Head of caudate nucleus (tissue), 42 donors: ENCODE measurements at regions not wholly inside any gene's neighbourhood (a gene's known extent, or its start where the extent isn't known, plus 50 kb on each side); places are given as distances from the start of the nearest gene placed in this dataset.
"Not testable (repeated sequence)": the region's sequence is repeated elsewhere in the genome, so short reads cannot be mapped to it uniquely, and the experiment has no call there.

Source experiments
- DNase-seq, 42 donors: peaks; one replicate each; pipeline versions ENCODE4 v3.0.0 to v3.0.0-alpha.2; 2020 to 2021; ENCODE audit warnings: mixed read lengths in 7 of 42
- intact Hi-C: fragments of 100-400 bp; cut with DNase I; formaldehyde crosslinking; loops from one replicate; pipeline ENCODE4 v1.15.0; 2022

GRCh38 chr5:17031659-17032277 lies 95.7 kb upstream of the MYO10 start:
- DNase-seq, intact Hi-C loops: not testable (repeated sequence)

DNA sequence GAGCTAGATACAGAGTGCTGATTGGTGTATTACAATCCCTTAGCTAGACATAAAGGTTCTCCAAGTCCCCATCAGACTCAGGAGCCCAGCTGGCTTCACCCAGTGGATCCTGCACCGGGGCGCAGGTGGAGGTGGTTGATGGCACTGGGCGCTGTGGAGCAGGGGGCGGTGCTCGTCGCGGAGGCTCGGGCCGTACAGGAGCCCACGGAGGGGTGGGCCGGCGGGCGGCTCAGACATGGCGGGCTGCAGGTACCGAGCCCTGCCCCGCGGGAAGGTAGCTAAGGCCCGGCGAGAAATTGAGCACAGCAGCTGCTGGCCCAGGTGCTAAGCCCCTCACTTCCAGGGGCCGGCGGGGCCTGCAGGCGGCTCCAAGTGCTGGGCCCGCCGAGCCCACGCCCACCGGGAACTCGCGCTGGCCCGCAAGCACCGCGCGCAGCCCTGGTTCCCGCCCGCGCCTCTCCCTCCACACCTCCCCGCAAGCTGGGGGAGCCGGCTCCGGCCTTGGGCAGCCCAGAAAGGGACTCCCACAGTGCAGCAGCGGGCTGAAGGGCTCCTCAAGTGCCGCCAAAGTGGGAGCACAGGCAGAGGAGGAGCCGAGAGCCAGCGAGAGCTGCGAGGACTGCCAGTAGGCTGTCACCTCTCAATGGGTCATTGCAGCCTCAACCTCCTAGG lies 96.4 kb upstream of the MYO10 start:
- intact Hi-C loops = not testable (repeated sequence)

GRCh38 chr5:17034992-17035391 lies 98.9 kb upstream of the MYO10 start:
- DNase-seq, intact Hi-C loops: not testable (repeated sequence)

More for the DNA sequence above, 96.4 kb upstream of the MYO10 start:
- DNase-seq = not testable (repeated sequence)

- DNase-seq = no peak
- intact Hi-C loops = no loop called here
Observed at GRCh38 chr5:17037751-17038150, 101.7 kb upstream of the MYO10 start.

GRCh38 chr5:17039170-17039569 lies 103.1 kb upstream of the MYO10 start:
- DNase-seq = no peak
- intact Hi-C loops = no loop called here

DNA sequence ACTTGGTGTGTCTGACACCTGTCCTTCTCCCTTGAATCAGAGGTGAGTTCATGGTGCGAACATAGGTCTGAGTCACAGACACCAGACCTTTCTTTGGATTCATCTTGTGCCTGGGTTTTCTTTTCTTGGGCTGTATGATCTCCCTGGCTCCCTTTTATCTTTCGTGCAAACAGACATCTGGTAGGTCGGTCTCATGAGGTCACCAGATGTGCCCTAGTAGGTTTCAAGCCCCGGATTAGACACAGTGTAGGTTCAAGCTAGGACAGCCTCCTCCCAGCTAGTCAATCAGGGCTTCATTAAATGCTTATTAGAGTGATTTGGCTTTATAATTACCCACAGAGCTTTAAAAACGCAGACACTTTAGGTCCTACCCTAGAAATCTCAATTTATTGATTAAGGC lies 106.0 kb upstream of the MYO10 start:
- intact Hi-C loops = no loop called here
- no peak for DNase-seq

DNA sequence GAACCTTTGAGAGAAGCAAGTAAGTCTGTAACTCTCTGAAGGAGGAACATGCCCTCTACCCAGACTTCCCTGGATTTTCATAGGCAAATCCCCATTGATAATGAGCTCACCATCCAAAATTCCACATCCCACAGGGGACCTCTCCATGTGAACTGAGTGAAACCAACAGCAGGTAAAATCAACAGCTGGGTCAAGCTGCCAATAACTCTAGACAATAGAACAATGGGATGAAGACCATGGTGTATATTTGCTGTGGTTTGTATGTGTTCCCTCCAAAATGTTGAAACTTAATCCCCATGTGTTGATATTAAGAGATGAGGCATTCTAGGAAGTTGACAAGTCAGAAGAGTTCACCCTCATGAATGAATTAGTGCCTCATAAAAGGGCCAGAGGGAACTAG lies 110.2 kb upstream of the MYO10 start:
- intact Hi-C loops = no loop called here

DNA sequence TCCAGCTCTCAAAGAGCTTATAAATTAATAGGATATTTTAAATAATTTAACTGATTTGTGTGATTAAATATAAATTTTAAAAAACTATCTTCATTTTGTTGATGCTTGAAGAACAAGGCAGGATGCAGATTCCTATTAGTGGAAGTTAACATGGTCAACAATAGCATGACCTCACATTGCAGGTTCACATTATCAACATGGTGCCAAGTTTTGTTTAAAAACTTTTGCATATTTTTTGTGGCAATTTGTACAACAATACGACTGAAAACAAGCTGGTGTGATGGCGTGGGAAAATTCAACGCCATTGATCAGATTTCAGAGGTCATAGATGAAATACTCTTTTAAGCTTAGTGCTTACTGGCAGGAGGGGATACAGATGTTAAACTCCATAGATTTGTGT lies 114.1 kb upstream of the MYO10 start:
- intact Hi-C loops = no loop called here
- DNase-seq = no peak

More for the DNA sequence above, 110.2 kb upstream of the MYO10 start:
- DNase-seq = no peak

DNA sequence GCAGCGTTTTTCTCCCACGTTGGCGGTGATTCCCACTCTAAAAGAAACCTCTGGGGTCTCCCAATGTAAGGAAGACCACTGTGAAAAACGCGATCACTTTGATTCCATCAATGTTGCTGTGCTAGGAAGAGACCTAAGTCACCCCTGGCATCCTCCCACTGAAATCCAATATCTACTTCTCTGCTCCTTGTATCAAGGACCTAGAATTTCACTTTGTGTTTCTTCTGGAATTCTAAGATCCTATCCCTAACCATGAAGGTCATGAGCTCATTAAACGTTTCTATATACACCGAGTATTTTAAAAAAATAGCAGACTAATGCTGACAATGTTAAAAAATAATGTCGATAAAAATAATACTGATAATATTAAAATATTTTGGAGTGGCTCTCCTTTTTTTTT lies 118.8 kb upstream of the MYO10 start:
- intact Hi-C loops = no loop called here
- DNase-seq = no peak

- intact Hi-C loops = no loop called here
- DNase-seq = peak in 5 of 42 donors; percentile 11 to 42 (median 12)
Observed at GRCh38 chr5:17056141-17056631, 120.1 kb upstream of the MYO10 start.

GRCh38 chr5:17058438-17058837 lies 122.3 kb upstream of the MYO10 start:
- no peak for DNase-seq
- intact Hi-C loops = no loop called here

GRCh38 chr5:17061973-17062470 lies 125.9 kb upstream of the MYO10 start:
- peak in 1 of 42 donors; percentile 15 for DNase-seq
- intact Hi-C loops = no loop called here

- intact Hi-C loops, DNase-seq: not testable (repeated sequence)
Observed at GRCh38 chr5:17062741-17063140, 126.7 kb upstream of the MYO10 start.

DNA sequence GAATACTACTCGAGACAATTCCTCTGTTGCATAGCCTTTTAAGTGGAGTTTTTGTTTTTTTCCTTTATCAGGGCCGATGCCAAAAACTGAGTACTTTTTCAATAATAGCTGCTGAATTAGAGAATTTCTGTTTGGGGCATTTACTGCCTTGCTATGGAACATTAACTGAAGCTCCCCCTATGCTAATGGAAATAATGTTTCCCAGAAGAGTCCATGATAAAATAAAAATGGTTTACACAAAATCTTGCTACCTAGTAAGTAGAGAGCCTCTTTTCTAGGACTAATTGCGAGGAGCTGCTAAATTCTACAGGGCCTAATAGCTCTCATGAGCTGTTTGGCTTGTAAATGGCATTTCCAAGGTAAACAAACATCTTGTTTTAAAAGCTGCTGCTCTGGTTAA lies 128.2 kb upstream of the MYO10 start:
- DNase-seq = no peak
- intact Hi-C loops = no loop called here

GRCh38 chr5:17065458-17065857 lies 129.4 kb upstream of the MYO10 start:
- no peak for DNase-seq
- intact Hi-C loops = no loop called here

DNA sequence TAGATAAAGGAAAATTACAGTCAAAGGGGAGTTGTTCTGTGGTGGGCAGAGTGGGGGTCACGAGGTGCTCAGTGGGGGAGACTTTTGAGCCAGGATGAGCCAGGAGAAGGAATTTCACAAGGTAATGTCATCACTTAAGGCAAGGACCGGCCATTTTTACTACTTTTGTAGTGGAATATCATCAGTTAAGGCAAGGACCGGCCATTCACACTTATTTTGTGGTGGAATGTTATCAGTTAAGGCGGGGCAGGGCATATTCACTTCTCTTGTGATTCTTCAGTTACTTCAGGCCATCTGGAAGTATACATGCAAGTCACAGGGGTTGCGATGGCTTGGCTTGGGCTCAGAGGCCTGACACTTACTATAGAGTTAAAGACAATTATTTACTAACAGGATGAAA lies 129.9 kb upstream of the MYO10 start:
- intact Hi-C loops, DNase-seq: not testable (repeated sequence)

GRCh38 chr5:17067657-17068392 lies 131.7 kb upstream of the MYO10 start:
- DNase-seq = no peak
- intact Hi-C loops = no loop called here

DNA sequence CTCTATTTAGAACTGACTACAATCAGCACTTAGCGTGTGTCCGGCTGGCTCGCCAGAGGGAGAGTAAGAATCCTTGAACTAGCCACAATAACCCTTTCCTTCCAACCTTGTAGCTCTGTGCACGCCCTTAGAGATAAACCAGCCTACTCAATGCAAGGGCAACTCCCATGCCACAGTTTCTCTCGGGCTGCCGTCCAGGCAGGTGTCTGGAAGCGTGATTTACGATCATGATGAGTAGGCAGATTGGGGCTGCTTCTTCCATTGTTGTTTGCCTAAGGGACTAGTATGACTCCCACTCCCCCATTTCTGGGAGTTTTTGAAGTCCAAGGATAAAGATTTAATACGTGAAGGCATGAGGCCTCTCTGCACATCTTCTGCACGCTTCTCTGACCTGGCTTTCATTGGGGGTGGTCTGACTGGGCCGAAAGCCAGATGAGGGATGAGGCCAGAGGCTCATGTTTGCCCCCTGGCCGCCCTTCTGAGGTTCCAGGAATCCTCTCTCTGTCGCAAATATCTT lies 134.0 kb upstream of the MYO10 start:
- intact Hi-C loops = no loop called here
- DNase-seq = no peak

GRCh38 chr5:17070647-17071046 lies 134.6 kb upstream of the MYO10 start:
- DNase-seq = no peak
- intact Hi-C loops = no loop called here

DNA sequence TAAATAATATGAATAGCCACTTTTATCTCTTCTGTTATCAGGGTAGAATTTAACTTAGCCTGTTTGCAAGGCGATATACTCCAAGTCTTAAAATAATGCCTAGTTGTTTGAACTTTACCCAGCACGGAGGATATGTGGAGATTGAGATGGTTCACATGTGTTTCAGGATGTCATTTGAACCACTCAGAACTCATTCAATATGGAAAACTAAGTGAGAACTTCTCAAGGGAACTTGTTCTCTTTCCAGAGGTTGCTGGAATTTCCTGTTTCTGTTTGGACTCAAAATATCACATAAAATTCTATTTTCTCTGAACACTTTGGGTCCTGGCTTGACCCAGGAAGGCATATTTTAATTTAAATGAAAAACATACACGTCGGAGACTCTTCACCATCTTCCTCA lies 139.1 kb upstream of the MYO10 start:
- intact Hi-C loops = no loop called here
- DNase-seq = no peak
